ENCODE measurements at regions not wholly inside any gene's neighbourhood (a gene's known extent, or its start where the extent isn't known, plus 50 kb on each side); places are given as distances from the start of the nearest gene placed in this dataset.

DNA sequence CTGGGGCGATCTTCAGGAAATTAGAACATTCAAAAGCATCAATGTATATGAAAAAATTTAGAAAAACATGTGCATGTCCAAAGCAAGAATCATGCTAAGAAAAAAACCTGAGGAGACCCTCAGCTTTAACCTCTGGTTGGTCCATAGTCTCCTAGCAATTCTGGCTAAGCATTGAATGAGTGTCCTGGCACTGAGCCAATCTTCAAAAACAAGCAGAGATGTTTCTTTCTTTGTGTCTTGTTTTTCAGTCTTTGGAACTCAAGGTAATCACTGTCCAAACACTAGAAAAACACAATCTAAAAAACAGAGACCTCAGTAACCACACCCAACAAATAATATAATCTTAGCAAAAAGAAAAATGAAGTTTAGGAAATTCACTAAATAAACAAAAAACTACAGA is 205.4 kb upstream of the CARD18 start:
- no peak for DNase-seq
- Mint-ChIP-seq H3K4me3 (no peak overlapping the region), H3K27me3 (ENCODE audit: low read depth, poor library complexity) (no peaks in the 10 kb centered on the region), H3K27ac (no peak overlapping the region), H3K9me3 (peaks cover 19% of the 10 kb centered on the region), H3K4me1 (no peaks in the 10 kb centered on the region), H3K36me3 (ENCODE audit: low read depth) (no peaks in the 10 kb centered on the region)
- TF ChIP-seq, protein P1, sequence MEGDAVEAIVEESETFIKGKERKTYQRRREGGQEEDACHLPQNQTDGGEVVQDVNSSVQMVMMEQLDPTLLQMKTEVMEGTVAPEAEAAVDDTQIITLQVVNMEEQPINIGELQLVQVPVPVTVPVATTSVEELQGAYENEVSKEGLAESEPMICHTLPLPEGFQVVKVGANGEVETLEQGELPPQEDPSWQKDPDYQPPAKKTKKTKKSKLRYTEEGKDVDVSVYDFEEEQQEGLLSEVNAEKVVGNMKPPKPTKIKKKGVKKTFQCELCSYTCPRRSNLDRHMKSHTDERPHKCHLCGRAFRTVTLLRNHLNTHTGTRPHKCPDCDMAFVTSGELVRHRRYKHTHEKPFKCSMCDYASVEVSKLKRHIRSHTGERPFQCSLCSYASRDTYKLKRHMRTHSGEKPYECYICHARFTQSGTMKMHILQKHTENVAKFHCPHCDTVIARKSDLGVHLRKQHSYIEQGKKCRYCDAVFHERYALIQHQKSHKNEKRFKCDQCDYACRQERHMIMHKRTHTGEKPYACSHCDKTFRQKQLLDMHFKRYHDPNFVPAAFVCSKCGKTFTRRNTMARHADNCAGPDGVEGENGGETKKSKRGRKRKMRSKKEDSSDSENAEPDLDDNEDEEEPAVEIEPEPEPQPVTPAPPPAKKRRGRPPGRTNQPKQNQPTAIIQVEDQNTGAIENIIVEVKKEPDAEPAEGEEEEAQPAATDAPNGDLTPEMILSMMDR (IDR thresholded peaks at IDR 0.05), result no peak

DNA sequence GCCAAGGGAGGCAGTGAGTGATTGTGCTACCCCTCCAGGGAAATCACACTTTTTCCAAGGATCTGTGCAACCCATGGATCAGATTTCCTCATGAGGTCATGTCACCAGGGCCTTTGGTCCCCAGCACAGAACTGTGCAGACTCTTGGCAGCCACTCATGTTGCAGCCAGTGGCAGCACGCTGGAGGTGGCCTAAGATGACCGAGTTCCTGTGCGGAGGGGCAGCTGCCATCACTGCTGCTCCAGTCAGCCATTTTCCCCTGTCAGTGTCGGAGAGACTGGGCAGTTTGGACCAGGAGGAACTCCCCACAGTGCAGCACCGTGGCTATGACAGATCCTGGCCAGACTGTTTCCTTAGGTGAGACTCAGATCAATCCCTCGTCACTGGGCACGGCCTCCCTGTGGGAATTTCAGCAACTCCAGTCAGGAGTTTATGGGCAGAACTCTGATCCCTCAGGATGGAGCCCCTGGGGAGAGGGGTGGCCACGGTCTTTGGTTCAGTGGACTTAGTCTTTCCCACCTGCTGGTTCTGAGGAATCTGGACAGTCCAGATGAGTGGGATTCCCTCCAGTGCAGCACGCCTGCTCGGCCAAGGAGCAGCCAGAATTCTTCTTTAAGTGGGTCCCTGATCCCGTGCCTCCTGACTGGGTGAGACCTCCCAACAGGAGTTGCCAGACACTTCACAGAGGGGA is 194.6 kb upstream of the CARD18 start:
- peaks cover 20% of the 10 kb centered on the region for H3K9me3 Mint-ChIP-seq
- no peaks in the 10 kb centered on the region for H3K27me3 Mint-ChIP-seq (ENCODE audit: low read depth, poor library complexity)
- H3K27ac Mint-ChIP-seq, result no peak overlapping the region
- DNase-seq, result no peak
- TF ChIP-seq, protein P1 (IDR thresholded peaks at IDR 0.05), result no peak
- H3K4me3 Mint-ChIP-seq, result no peak overlapping the region
- no peaks in the 10 kb centered on the region for H3K4me1 Mint-ChIP-seq
- no peaks in the 10 kb centered on the region for H3K36me3 Mint-ChIP-seq (ENCODE audit: low read depth)

DNA sequence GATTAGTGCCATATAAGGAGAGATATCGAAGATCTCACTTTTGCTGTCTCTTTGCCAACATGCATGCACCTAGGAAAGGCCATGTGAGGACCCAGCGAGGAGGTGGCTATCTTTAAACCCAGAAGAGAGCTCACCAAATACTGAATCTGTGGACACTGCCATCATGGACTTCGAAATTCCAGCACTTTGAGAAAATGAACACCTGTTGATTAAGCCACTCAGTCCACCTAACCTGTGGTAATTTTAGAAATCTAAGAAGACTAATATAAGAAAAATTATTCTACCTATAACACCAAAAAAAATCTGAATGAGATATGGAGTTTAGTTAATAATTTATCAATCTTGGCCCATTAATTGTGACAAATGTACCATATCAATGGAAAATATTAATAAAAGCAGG is 193.6 kb upstream of the CARD18 start:
- Mint-ChIP-seq H3K36me3 (ENCODE audit: low read depth) (no peaks in the 10 kb centered on the region), H3K4me3 (no peak overlapping the region), H3K9me3 (peaks cover 20% of the 10 kb centered on the region), H3K27me3 (ENCODE audit: low read depth, poor library complexity) (no peaks in the 10 kb centered on the region), H3K27ac (no peak overlapping the region), H3K4me1 (no peaks in the 10 kb centered on the region)
- TF ChIP-seq, protein P1 (IDR thresholded peaks at IDR 0.05), result no peak
- DNase-seq, result no peak

DNA sequence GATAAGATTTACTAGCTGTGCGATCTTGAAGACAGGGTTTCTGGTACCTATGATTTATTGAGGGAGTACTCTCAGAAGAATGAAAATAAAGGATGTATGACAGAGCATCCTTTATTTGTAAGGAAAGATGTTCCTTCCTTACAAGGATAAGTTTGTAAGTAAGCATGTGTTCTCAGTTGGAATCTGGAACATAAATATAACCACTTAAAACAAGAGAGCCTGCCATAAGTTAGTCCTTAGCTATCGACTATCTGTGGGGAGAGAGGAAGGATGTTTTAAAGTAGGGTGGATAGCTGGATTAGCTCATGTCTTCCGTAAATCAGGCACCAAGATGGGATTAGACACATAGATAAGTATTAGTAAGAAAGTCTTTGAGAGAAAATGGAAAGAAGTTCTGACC is 192.6 kb upstream of the CARD18 start:
- Mint-ChIP-seq H3K4me3 (no peak overlapping the region), H3K27ac (no peak overlapping the region), H3K9me3 (peaks cover 13% of the 10 kb centered on the region), H3K4me1 (no peaks in the 10 kb centered on the region), H3K36me3 (ENCODE audit: low read depth) (no peaks in the 10 kb centered on the region), H3K27me3 (ENCODE audit: low read depth, poor library complexity) (no peaks in the 10 kb centered on the region)
- DNase-seq, result no peak
- TF ChIP-seq, protein P1 (IDR thresholded peaks at IDR 0.05), result no peak

DNA sequence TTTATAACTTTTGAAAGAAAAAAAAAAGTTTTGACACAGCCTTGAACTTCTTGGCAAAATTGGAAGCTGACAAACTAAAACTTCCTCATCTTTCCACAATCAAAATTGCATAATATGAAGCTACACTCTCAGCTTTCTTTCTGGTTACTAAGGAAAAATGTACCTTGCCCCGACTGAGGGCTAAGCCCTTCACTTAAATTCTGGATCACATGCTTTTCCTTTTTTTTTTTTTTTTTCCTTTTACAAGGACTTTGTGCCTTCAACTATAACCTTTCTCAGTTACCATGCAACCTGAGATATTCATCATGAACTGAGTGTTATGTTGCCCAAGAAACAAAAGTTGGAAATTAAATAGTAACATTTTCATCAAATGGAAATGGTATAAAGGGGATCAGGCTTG is 188.5 kb upstream of the CARD18 start:
- DNase-seq, result no peak
- Mint-ChIP-seq H3K9me3 (no peaks in the 10 kb centered on the region), H3K4me3 (no peak overlapping the region), H3K27me3 (ENCODE audit: low read depth, poor library complexity) (no peaks in the 10 kb centered on the region), H3K4me1 (no peaks in the 10 kb centered on the region), H3K36me3 (ENCODE audit: low read depth) (no peaks in the 10 kb centered on the region), H3K27ac (no peak overlapping the region)
- TF ChIP-seq, protein P1 (IDR thresholded peaks at IDR 0.05), result no peak

DNA sequence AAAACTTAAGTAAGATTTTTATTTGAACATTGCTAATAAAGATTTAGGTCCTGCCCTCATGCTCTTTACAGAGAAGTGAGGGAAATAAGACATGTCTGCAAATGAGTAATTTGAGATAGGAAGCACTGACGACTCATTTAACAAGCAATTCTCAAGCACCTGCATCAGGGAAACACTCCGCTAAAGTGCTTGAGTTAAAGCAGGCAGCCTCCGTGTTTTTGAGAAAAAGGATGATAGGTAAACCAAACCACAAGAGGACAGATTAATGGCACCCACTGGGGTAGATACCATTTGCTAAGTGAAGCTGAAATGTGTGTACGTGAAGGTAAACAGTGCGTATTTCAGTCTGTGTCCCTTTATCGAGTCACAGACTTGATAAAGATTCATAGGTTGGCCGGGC is 184.6 kb upstream of the CARD18 start:
- H3K4me1 Mint-ChIP-seq, result no peaks in the 10 kb centered on the region
- no peaks in the 10 kb centered on the region for H3K36me3 Mint-ChIP-seq (ENCODE audit: low read depth)
- H3K9me3 Mint-ChIP-seq, result no peaks in the 10 kb centered on the region
- H3K27me3 Mint-ChIP-seq (ENCODE audit: low read depth, poor library complexity), result no peaks in the 10 kb centered on the region
- TF ChIP-seq, protein P1 (IDR thresholded peaks at IDR 0.05), result no peak
- DNase-seq, result no peak
- no peak overlapping the region for H3K27ac Mint-ChIP-seq
- no peak overlapping the region for H3K4me3 Mint-ChIP-seq
